LNCaP clone FGC (cell line): ENCODE measurements at regions not wholly inside any gene's neighbourhood (a gene's known extent, or its start where the extent isn't known, plus 50 kb on each side); places are given as distances from the start of the nearest gene placed in this dataset.

Experiments used
- DNase-seq: peaks from one replicate; pipeline ENCODE4 v3.0.0-alpha.2; 2011; ENCODE audit warnings: low read depth
- H3K4me3 ChIP-seq: 2 replicates; pipeline ENCODE4 v1.5.1; 2011; ENCODE audit warnings: mild to moderate bottlenecking, low read depth, low read length, control low read depth
- CTCF ChIP-seq: IDR thresholded peaks from 2 replicates; pipeline ENCODE4 v1.5.1; 2012; ENCODE audit warnings: mild to moderate bottlenecking; ENCODE audit not compliant: control insufficient read depth, insufficient read depth; ENCODE audit errors: extremely low read depth

GRCh38 chr20:59391975-59392374, 91.6 kb downstream of the EDN3 start:
- no peak overlapping the region for H3K4me3 ChIP-seq
- no peak for DNase-seq
- no peak for TF ChIP-seq CTCF

- DNase-seq: no peak
- TF ChIP-seq CTCF: no peak
- no peak overlapping the region for H3K4me3 ChIP-seq
Measured at GRCh38 chr20:59392736-59393135, 92.3 kb downstream of the EDN3 start.

GRCh38 chr20:59393142-59393541, 92.7 kb downstream of the EDN3 start:
- DNase-seq: no peak
- H3K4me3 ChIP-seq: no peak overlapping the region
- no peak for TF ChIP-seq CTCF

GRCh38 chr20:59395729-59396128, 95.3 kb downstream of the EDN3 start:
- H3K4me3 ChIP-seq: no peak overlapping the region
- TF ChIP-seq CTCF: no peak
- DNase-seq: no peak

- no peak for TF ChIP-seq CTCF
- no peak overlapping the region for H3K4me3 ChIP-seq
- no peak for DNase-seq
Measured at GRCh38 chr20:59398537-59399205, 98.3 kb downstream of the EDN3 start.

GRCh38 chr20:59399426-59400099, 99.2 kb downstream of the EDN3 start:
- no peak for DNase-seq
- no peak overlapping the region for H3K4me3 ChIP-seq
- no peak for TF ChIP-seq CTCF

GRCh38 chr20:59400708-59401107, 100.3 kb downstream of the EDN3 start:
- DNase-seq: no peak

More at GRCh38 chr20:59400708-59401107, 100.3 kb downstream of the EDN3 start:
- no peak overlapping the region for H3K4me3 ChIP-seq
- TF ChIP-seq CTCF: no peak
